ENCODE measurements at regions not wholly inside any gene's neighbourhood (a gene's known extent, or its start where the extent isn't known, plus 50 kb on each side); places are given as distances from the start of the nearest gene placed in this dataset.

GRCh38 chr12:131226345-131227265 is 272.9 kb downstream of the ADGRD1 start:
- TF ChIP-seq GABPA (IDR thresholded peaks at IDR 0.05; ENCODE audit: borderline replicate concordance, insufficient read depth, low read length) = no peak
- TF ChIP-seq KDM1A (IDR thresholded peaks at IDR 0.05; ENCODE audit: borderline replicate concordance, low read length) = no peak
- no peak; a peak in 1 of 4 replicates for TF ChIP-seq RAD21 (IDR thresholded peaks at IDR 0.05 in 1 of 2, conservative IDR thresholded peaks at IDR 0.05 in 1 of 2; ENCODE audit: low read depth in 2 of 2, low read length in 2 of 2)
- no peak for TF ChIP-seq SIN3A (conservative IDR thresholded peaks at IDR 0.05 in 1 of 2, IDR thresholded peaks at IDR 0.05 in 1 of 2; ENCODE audit: low read depth in 1 of 2, low read length in 2 of 2)
- TF ChIP-seq, protein P1, sequence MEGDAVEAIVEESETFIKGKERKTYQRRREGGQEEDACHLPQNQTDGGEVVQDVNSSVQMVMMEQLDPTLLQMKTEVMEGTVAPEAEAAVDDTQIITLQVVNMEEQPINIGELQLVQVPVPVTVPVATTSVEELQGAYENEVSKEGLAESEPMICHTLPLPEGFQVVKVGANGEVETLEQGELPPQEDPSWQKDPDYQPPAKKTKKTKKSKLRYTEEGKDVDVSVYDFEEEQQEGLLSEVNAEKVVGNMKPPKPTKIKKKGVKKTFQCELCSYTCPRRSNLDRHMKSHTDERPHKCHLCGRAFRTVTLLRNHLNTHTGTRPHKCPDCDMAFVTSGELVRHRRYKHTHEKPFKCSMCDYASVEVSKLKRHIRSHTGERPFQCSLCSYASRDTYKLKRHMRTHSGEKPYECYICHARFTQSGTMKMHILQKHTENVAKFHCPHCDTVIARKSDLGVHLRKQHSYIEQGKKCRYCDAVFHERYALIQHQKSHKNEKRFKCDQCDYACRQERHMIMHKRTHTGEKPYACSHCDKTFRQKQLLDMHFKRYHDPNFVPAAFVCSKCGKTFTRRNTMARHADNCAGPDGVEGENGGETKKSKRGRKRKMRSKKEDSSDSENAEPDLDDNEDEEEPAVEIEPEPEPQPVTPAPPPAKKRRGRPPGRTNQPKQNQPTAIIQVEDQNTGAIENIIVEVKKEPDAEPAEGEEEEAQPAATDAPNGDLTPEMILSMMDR (IDR thresholded peaks at IDR 0.05; ENCODE audit: control extremely low read depth in 1 of 3, insufficient read depth in 1 of 3, low read depth in 1 of 3, low read length in 3 of 3) = peak; percentile 13 to 20 (median 18); a peak in 3 of 4 replicates
- no peak for TF ChIP-seq KDM5A (IDR thresholded peaks at IDR 0.05; ENCODE audit: low read length)
- no peak for TF ChIP-seq CHD1 (IDR thresholded peaks at IDR 0.05; ENCODE audit: low read depth, low read length)
- no peak for TF ChIP-seq POLR2AphosphoS5 (IDR thresholded peaks at IDR 0.05; ENCODE audit: low read depth, low read length)
- no peak for TF ChIP-seq TEAD4 (IDR thresholded peaks at IDR 0.05; ENCODE audit: low read depth, low read length)

All from H1 (cell line).